Bone marrow (tissue), 2 donors: ENCODE measurements at regions not wholly inside any gene's neighbourhood (a gene's known extent, or its start where the extent isn't known, plus 50 kb on each side); places are given as distances from the start of the nearest gene placed in this dataset.
"Not testable (repeated sequence)": the region's sequence is repeated elsewhere in the genome, so short reads cannot be mapped to it uniquely, and the experiment has no call there.

ENCODE experiments used
- DNase-seq, 2 donors: peaks; one replicate each; lab custom pipeline; 2025; lab: John Stamatoyannopoulos, UW

DNA sequence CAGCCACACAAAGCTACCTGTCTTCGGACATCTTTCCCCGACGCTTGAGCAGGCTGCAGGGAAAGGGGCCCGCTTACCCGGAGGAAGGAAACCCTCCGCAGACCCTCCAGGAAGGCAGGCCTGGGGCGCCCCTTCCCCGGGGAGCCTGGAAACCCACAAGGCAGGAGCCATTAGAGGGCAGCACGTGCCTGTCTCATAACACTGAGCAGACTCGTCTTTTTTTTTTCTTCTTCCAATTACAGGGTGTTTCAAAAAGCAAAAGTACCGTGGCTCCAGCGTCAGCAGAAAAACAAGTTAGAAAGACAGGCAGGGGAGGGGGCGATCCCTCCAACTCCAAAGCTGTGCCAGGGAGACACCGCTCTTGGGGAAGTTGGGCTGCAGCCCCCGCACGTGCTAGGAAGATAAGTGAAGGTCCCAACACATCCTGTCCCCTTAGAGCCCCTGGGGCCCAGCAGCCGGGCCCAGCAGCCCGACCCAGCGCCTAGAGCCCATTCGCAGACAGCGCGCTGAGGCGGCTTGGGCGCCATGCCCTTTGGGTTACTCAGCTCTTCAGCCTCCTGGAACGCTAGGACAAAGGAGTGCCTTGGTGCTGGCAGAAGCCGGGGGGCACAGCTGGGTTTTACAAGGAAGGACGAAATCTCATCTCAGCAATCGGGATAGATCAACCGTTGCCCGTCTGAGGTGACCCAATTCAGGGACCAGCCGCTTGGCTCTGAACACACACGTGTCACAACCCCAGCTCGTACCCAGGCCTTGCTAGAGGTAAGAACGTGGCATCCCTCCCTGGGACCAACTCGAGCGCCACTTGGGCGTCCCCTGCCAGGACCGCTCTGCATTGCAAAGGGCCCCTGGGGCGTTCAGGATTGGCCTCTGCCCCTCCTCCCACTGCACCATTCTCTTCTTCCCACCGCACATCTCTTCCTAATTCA lies 136.3 kb downstream of the LY86 start:
- DNase-seq: peak; percentile 28 to 87

- DNase-seq: no peak
Measured at GRCh38 chr6:6725468-6726209, 137.1 kb downstream of the LY86 start.

DNA sequence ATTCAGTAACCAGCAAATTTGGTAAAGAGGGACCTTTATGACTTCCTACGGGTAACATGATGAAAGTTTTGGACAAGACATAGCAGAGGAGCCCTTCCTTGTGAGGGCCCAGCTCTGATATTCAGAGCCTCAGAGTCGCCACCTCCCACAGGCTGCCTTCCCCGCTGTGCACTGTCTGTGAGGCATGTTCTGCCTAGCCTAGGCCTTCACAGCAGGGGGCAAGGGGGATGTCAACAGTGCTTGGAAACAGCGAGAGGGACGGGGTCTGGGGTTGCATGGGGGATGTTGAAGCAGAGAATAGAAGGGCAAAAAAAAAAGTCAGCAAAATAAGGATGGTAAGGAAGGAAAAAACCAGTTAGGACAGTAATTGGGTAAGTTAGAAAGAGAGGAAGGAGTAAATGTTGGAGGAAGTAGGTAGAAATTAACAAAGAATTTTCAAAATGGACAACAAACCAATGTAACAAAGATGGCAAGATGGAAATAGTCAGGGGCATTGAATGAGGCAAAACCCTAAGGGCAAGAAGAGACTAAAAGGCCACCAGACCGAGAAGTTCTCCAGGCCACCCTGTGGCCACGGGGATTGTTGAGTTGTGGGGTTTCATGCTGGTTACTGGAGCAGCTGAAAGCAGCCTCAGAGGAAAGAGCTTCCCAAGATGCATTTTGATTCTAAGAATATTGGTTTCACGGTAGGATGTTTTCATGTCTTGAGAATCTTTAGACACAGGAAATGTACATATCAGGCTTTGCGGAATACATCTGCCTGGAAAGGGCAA lies 139.8 kb downstream of the LY86 start:
- no peak for DNase-seq

DNA sequence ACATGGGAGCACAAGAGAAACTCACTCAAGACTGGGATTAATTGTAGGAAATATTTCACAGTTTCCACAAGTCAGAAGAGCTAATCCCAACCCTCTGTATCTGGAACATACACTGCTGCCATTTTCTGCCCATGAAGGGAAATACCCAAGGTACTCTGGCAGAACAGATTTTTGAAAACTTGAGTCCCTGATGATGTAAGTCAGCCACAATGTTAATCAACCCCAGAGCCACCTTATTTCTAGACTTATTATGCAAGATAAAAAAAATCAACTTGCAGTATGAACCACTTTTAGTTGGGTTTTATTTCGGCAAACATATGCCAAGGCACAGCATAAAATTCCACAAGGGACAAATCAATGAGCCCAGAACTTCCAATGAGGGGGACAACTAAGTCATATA lies 141.5 kb downstream of the LY86 start:
- DNase-seq: no peak

DNA sequence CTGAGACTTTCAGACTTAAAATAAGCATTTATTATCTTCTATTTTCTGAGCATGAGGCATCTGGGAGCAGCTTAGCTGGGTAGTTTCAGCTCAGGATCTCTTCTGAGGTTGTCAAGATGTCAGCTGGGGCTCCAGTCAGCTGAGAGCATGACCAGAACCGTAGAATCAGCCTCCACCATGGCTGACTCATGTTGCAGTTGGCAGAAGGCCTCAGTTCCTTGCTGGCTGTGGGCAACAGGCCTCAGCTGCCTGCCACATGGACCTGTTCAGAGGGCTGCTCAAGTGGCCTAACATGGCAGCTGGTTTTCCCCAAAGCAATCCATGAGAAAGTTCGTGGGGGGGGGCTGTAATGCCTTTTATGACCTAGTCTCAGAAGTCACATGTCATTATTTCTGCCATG lies 142.3 kb downstream of the LY86 start:
- DNase-seq: no peak

GRCh38 chr6:6734479-6735465 lies 146.3 kb downstream of the LY86 start:
- DNase-seq: no peak

DNA sequence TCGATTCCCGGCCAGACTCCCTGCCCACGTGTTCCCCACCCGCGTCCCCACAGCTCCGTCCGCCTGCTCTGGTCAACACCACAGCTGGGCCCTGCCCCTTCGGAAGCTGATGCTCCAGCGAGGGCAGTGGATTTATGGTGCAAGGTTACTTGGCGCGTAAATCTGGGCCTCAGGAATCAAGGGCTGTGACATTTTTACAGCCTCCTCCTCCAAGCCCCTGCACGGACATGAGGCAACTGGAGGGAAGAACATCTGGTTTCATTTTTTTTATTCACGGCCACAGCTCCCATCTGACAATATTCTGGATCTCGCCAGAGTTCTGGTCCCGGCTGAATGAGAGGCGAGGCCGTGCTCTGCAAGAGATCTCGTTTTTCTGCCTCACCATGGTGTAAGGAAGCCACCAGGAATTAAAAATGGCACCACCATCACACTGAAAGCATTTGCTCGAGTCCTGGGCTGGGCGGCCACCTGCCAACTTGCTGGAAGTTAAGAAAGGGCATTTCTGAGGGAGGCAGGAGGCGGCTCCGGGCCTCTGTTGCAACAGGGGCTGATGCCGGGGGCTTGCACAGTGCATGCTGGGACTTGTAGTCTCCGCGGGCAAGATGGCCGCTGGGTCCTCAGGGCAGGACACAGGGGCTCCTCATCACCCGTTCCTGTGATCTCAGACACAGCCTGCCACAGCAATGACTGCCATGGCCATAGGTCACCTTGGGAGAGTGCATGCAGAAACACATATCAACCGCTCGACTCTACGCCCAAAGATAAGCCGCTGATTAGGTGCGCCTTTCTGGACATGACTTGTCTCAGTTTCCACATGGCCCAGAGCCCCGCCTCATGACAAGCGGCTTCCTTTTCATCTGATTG lies 148.5 kb downstream of the LY86 start:
- DNase-seq: no peak

DNA sequence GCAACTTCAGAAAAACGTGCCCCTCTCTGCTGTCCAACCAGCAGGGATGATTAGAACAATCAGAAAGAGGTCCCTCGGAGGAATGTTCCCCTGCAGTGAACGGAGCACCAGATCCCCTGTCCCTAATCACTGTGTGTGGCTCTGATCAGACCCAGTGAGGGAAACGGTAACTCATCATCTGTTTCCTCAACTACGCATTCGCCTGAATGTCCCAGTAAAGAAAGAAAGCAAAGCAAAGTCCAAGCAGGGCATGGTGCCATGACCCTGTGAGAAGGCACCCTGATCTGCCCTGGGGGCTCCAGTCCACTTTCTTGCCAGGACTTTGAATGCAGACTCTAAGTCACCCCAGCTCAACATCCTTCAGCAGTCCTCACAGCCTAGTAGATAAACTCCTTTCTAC lies 149.2 kb downstream of the LY86 start:
- no peak for DNase-seq

DNA sequence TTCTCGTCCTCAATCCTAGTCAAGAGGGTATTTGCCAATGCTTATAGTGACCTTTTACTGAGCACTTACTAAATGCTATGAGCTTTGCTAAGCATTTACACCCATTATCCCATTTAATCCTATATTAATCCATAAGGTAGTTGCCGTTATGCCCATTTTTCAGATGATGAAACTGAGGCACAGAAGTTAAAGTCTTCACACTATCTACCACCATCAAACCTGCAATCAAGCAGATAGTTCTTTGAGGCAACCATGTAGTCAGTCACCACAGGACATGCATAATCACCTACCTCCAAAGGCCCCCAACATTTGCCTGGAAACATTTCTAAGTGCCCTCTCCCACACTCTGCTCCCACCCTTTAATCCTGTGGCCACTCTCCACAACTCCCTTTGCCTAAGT lies 149.6 kb downstream of the LY86 start:
- DNase-seq: no peak

DNA sequence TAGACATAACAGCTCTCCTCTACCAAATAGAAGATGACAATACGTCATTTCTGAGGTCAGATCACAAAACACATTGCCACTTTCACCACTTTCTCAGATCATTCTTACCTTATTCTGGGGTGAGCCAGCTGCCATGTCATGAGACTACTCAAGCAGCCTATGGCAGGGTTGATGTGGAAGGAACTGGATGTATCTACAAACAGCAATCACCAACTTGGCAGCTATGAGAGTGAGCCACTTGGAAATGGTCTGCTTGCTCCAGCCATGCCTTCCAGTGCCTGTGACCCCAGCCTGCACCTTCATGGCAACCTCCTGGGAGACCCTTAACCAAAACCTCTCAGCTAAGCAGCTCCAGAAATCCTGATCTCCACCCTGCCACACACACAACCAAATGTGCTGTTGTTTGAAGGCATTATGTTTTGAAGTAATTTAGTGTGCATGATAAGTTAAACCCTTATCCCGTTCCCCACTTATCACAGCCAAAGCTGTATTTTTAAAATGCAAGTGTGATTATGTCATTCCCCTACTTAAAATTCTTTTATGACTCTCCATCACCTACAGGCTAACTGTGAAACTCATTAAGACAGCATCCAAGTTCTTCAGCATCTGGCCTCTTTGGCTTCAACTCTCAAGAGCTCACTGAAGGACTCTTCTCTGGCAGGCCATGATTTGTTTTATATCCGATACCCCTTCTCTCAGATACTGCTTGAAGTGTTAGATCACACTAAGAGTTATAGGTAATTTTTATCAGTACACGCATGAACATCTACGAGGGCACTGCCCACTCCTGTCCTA lies 150.6 kb downstream of the LY86 start:
- no peak for DNase-seq

GRCh38 chr6:6740595-6740994 lies 152.1 kb downstream of the LY86 start:
- no peak for DNase-seq

DNA sequence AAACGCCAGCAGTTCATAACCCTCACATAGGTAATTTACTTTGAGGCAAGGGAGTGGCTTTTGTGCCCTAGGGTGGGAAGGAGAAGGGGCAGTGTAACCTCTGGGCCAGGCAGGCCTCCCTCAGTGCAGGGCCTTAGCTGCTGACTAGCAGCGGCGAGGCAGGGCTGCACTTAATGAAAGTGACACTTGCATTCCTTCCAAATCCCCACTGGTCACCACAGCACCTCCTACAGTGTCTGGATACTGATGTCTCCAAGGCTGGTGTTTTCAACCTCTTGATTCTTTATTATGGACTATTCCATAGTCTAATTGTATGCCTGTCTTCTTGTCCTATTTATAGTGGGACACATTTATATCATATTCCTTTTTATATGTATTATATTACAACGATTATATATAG lies 152.7 kb downstream of the LY86 start:
- DNase-seq: no peak

DNA sequence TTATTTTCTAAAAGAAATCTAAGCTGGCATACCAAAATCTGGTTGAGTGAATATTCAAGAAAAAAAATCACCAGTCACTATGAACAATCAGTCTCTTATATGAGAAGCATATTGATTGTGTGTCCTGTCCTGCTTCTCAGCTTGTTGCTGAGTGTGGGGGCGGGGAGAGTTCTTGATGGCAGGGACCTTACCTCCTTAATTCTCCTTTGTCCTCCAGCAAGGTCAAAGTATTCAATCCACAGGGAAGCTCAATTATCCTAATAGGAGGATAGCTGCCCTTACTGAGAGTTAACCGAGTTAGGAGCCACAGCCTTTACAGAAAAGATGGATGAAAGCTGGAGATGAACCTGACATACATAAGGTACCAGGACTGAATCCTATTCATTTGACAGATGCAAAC lies 154.0 kb downstream of the LY86 start:
- DNase-seq: no peak

GRCh38 chr6:6744551-6744950 lies 156.0 kb downstream of the LY86 start:
- DNase-seq: no peak

DNA sequence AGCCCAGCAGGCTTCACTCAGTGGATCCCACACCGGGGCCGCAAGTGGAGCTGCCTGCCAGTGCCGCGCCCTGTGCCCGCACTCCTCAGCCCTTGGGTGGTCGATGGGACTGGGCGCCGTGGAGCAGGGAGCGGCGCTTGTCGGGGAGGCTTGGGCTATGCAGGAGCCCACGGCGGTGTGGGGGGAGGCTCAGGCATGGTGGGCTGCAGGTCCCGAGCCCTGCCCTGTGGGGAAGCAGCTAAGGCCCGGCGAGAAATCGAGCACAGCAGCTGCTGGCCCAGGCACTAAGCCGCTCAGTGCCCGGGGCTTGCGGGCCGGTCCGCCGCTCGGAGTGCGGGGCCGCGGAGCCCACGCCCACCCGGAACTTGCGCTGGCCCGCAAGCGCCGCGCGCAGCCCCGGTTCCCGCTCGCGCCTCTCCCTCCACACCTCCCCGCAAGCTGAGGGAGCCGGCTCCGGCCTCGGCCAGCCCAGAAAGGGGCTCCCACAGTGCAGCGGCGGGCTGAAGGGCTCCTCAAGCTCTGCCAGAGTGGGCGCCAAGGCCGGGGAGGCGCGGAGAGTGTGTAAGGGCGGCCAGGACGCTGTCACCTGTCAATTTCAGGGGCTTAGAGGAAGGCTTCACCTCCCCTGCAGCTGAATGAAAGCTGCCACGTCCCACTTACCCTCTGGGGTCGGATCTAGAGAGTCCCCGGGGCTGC lies 157.3 kb downstream of the LY86 start:
- DNase-seq: not testable (repeated sequence)

DNA sequence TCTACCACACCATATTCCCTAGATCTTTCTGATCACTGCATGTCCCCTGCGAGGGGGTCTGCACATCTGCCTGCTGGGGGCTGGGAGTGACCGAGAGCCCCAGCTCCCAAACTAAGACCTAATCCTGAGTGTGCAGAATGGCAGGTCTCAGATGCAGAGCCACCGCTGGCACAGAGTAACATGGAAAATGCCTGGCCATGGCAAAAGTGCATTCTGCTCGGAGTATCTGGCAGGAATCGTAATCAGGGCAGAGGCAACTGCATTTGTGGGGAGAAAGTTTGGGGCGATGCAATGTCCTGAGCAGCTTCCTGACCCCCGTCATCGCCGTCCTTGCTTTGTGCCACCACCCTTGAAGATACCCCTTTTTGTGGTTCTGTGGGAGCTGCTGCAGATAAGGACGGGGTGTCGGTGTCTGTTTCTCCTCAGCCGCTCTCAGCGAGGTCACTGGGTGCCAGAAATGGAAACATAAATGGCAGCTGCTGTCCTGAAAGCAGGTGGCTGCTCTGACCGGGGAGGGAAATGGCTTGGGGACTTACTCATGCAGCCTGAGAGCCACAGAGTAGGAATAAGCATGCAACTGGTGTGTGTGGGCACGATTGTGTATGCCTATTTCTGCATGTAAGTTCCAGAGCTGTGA lies 157.9 kb downstream of the LY86 start:
- peak in 1 of 2 donors; percentile 60 for DNase-seq

DNA sequence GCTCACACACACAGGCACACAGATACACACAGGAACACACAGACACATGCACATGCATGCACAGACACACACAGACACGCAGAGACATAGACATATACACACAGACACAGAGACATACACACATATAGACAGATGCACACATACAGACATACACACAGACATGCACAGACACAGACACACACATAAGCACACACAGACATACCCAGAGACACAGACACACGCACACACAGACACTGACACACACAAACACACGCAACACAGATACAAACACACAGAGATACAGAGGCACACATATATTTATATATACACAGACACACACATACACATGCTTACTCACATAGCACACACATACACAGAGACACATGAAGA lies 158.4 kb downstream of the LY86 start:
- DNase-seq: no peak

DNA sequence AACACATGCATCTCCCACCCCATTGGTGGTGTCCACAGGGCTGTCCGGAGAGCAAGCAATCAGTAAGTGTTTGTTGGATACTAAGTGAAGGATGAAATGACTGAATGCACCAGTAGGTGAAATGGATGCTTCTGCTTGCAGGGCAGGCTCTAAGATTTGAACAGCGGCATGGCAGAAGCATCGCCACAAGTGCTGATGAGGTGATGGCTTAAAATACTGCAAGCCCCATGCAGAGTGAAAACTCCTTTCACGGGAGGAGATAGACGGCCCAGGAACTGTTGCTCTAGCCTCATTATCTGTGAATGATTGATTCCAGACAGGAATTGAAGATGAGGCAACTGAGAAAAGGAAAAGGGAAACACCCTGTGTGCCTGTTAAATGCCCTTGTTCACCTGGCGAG lies 158.9 kb downstream of the LY86 start:
- DNase-seq: no peak
